Upper lobe of right lung (tissue), 1 donor: ENCODE measurements at regions not wholly inside any gene's neighbourhood (a gene's known extent, or its start where the extent isn't known, plus 50 kb on each side); places are given as distances from the start of the nearest gene placed in this dataset.

Source experiments
- ATAC-seq: fragments of 200-7000 bp; cut with Tn5 transposase; one replicate; pipeline ENCODE4 v1.9.1; 2020; ENCODE audit warnings: mild to moderate bottlenecking, moderate library complexity
- DNase-seq: peaks from one replicate; pipeline ENCODE4 v3.0.0-alpha.2; 2020
- H3K27ac ChIP-seq: fragments of 200-600 bp; one replicate; pipeline ENCODE4 v1.8.0; 2022
- H3K27me3 ChIP-seq: fragments of 200-600 bp; one replicate; pipeline ENCODE4 v1.8.0; 2022; ENCODE audit warnings: mild to moderate bottlenecking
- H3K36me3 ChIP-seq: fragments of 200-600 bp; one replicate; pipeline ENCODE4 v1.8.0; 2022
- H3K4me1 ChIP-seq: fragments of 200-600 bp; one replicate; pipeline ENCODE4 v1.8.0; 2022
- H3K4me3 ChIP-seq: fragments of 200-600 bp; one replicate; pipeline ENCODE4 v1.8.0; 2022; ENCODE audit warnings: mild to moderate bottlenecking
- H3K9me3 ChIP-seq: fragments of 200-600 bp; one replicate; pipeline ENCODE4 v1.8.0; 2022
- CTCF ChIP-seq: fragments of 200-600 bp; IDR thresholded peaks from one replicate; pipeline ENCODE4 v1.8.0; 2022; ENCODE audit warnings: antibody characterized with exemption
- intact Hi-C: fragments of 100-400 bp; cut with DNase I; formaldehyde crosslinking; loops from one replicate; pipeline ENCODE4 v1.11.0; 2022
- donor health status: DM: no; HTN: yes; CAD: no; lungs with severe emphysema.

- no peak for ATAC-seq
Measured at GRCh38 chr12:19884021-19884492, 444.8 kb downstream of the AEBP2 start.

GRCh38 chr12:19885093-19885812, 446.0 kb downstream of the AEBP2 start:
- ATAC-seq (no peak), DNase-seq (no peak)
- H3K4me1 ChIP-seq: peaks cover 16% of the 10 kb centered on the region
- H3K27me3 ChIP-seq: no peaks in the 10 kb centered on the region
- no peaks in the 10 kb centered on the region for H3K9me3 ChIP-seq
- H3K27ac ChIP-seq: no peak overlapping the region
- H3K36me3 ChIP-seq: no peaks in the 10 kb centered on the region
- intact Hi-C loops: no loop called here
- no peak for TF ChIP-seq CTCF
- no peak overlapping the region for H3K4me3 ChIP-seq

More at GRCh38 chr12:19884021-19884492, 444.8 kb downstream of the AEBP2 start:
- H3K36me3 ChIP-seq: no peaks in the 10 kb centered on the region
- no peak overlapping the region for H3K4me3 ChIP-seq
- H3K27ac ChIP-seq: no peak overlapping the region
- no peaks in the 10 kb centered on the region for H3K27me3 ChIP-seq
- intact Hi-C loops: no loop called here
- TF ChIP-seq CTCF: no peak
- DNase-seq: no peak
- peaks cover 16% of the 10 kb centered on the region for H3K4me1 ChIP-seq
- H3K9me3 ChIP-seq: no peaks in the 10 kb centered on the region

GRCh38 chr12:19886065-19886464, 446.8 kb downstream of the AEBP2 start:
- TF ChIP-seq CTCF: no peak
- DNase-seq (no peak), ATAC-seq (no peak)
- no peaks in the 10 kb centered on the region for H3K27me3 ChIP-seq
- peaks cover 16% of the 10 kb centered on the region for H3K4me1 ChIP-seq
- H3K36me3 ChIP-seq: no peaks in the 10 kb centered on the region
- intact Hi-C loops: no loop called here
- no peak overlapping the region for H3K27ac ChIP-seq
- H3K4me3 ChIP-seq: no peak overlapping the region
- H3K9me3 ChIP-seq: no peaks in the 10 kb centered on the region

GRCh38 chr12:19886639-19887064, 447.4 kb downstream of the AEBP2 start:
- no peak for DNase-seq
- no peaks in the 10 kb centered on the region for H3K27me3 ChIP-seq
- intact Hi-C loops: no loop called here
- no peak overlapping the region for H3K27ac ChIP-seq
- no peak overlapping the region for H3K4me3 ChIP-seq
- TF ChIP-seq CTCF: no peak
- peaks cover 16% of the 10 kb centered on the region for H3K4me1 ChIP-seq
- H3K36me3 ChIP-seq: no peaks in the 10 kb centered on the region
- no peak for ATAC-seq
- no peaks in the 10 kb centered on the region for H3K9me3 ChIP-seq

GRCh38 chr12:19890024-19890423, 450.7 kb downstream of the AEBP2 start:
- intact Hi-C loops: no loop called here
- Histone ChIP-seq H3K4me3 (no peak overlapping the region), H3K27me3 (no peaks in the 10 kb centered on the region), H3K9me3 (no peaks in the 10 kb centered on the region), H3K36me3 (no peaks in the 10 kb centered on the region), H3K4me1 (peaks cover 10% of the 10 kb centered on the region), H3K27ac (no peak overlapping the region)
- DNase-seq: no peak
- no peak for TF ChIP-seq CTCF
- ATAC-seq: no peak
